Endothelial cell (in vitro differentiated cells): ENCODE measurements at regions not wholly inside any gene's neighbourhood (a gene's known extent, or its start where the extent isn't known, plus 50 kb on each side); places are given as distances from the start of the nearest gene placed in this dataset.

ENCODE experiments used
- DNase-seq: peaks from one replicate; pipeline ENCODE4 v3.0.0; 2021; ENCODE audit warnings: low spot score
- H3K27ac Mint-ChIP-seq: one replicate; pipeline ENCODE4 v1.8.0; 2021; ENCODE audit warnings: mixed read lengths, inconsistent platforms; ENCODE audit not compliant: unreplicated experiment
- H3K27me3 Mint-ChIP-seq: one replicate; pipeline ENCODE4 v1.8.0; 2021; ENCODE audit warnings: mild to moderate bottlenecking, moderate library complexity, mixed read lengths, inconsistent platforms; ENCODE audit not compliant: unreplicated experiment
- H3K36me3 Mint-ChIP-seq: one replicate; pipeline ENCODE4 v1.8.0; 2021; ENCODE audit warnings: mild to moderate bottlenecking, low read depth, mixed read lengths, inconsistent platforms; ENCODE audit not compliant: unreplicated experiment
- H3K4me1 Mint-ChIP-seq: one replicate; pipeline ENCODE4 v1.8.0; 2021; ENCODE audit warnings: mild to moderate bottlenecking, mixed read lengths, inconsistent platforms; ENCODE audit not compliant: unreplicated experiment
- H3K4me3 Mint-ChIP-seq: one replicate; pipeline ENCODE4 v1.8.0; 2021; ENCODE audit warnings: mild to moderate bottlenecking, mixed read lengths, inconsistent platforms; ENCODE audit not compliant: unreplicated experiment
- H3K9me3 Mint-ChIP-seq: one replicate; pipeline ENCODE4 v1.8.0; 2021; ENCODE audit warnings: mixed read lengths, inconsistent platforms; ENCODE audit not compliant: unreplicated experiment
- TF ChIP-seq, protein P1 (sequence below): fragments of 200-600 bp; sonication (generic); IDR thresholded peaks from one replicate; pipeline ENCODE4 v1.5.0; 2021; ENCODE audit warnings: antibody characterized with exemption; ENCODE audit not compliant: unreplicated experiment

DNA sequence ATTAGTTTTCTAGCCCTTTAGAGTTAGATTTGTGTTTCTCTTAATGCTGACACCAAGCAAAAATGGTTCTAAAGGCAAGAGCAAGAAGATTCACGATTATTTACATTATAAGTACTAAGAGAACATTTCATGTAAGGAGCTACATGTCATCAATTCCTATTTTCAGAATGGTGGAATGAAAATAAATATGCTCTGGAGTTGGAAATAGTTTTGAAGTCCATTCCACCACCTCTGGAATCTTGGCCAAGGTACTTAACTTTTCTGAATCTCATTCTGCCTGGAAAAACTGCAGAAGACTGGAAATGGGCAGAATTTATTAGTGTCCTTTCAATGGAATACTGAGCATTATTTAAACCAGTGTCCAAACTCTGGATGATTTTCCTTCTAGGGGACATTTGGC is 125.1 kb upstream of the RAB11FIP2 start:
- Mint-ChIP-seq H3K9me3 (no peaks in the 10 kb centered on the region), H3K36me3 (no peaks in the 10 kb centered on the region), H3K27ac (no peak overlapping the region), H3K27me3 (no peaks in the 10 kb centered on the region), H3K4me3 (no peak overlapping the region), H3K4me1 (no peaks in the 10 kb centered on the region)
- TF ChIP-seq, protein P1, sequence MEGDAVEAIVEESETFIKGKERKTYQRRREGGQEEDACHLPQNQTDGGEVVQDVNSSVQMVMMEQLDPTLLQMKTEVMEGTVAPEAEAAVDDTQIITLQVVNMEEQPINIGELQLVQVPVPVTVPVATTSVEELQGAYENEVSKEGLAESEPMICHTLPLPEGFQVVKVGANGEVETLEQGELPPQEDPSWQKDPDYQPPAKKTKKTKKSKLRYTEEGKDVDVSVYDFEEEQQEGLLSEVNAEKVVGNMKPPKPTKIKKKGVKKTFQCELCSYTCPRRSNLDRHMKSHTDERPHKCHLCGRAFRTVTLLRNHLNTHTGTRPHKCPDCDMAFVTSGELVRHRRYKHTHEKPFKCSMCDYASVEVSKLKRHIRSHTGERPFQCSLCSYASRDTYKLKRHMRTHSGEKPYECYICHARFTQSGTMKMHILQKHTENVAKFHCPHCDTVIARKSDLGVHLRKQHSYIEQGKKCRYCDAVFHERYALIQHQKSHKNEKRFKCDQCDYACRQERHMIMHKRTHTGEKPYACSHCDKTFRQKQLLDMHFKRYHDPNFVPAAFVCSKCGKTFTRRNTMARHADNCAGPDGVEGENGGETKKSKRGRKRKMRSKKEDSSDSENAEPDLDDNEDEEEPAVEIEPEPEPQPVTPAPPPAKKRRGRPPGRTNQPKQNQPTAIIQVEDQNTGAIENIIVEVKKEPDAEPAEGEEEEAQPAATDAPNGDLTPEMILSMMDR: no peak
- DNase-seq: no peak

DNA sequence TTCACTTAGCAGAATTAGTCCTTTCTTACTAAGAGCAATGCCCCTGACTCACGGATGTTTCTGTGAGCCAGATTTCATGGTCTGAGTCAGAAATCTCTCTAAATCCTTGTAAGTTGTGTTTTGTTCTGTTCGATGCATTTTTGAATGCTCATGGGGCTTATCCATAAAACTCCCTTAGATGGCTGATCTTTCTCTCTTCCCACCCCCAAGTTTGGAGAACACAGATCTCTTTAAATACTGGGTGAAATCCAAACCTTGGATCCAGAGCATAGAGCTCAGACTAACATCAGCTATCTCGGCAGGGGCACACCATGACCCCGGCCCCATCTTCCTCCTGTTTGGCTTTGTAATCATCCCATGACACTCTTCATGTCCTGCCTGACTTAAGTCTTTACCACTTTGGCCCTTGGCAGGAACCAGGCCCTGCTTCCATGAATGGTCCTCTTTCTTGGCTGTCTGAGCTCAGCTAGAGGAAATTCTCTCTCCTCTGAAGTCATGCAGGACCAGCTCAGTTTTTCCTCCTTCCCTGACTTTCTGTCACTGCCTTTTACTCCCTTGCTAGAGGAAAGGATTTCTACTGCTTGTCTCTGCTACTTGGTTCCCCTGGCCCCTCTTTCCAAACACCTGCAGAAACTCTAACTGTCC is 120.4 kb upstream of the RAB11FIP2 start:
- DNase-seq: no peak
- Mint-ChIP-seq H3K9me3 (no peaks in the 10 kb centered on the region), H3K27me3 (no peaks in the 10 kb centered on the region), H3K4me1 (no peaks in the 10 kb centered on the region), H3K36me3 (no peaks in the 10 kb centered on the region), H3K4me3 (no peak overlapping the region), H3K27ac (no peak overlapping the region)
- TF ChIP-seq, protein P1: no peak

DNA sequence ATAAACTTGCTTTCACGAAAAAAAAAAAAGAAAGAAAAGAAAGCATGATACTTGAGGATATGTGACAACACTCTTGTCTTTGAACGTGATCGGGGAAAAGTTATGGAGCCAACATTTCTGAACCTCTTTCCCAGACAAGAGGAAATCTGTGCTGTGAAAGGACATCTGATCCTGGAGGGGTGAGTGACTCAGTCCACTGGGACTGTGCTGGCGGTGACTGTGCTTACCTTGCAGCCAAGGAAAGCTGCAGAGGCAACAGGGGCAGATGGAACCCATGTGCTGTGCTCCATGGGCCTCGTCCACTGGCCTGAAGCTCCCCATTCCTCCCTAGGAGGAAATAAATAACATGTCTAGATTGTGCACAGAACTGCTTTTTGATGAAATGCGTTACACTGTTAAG is 116.5 kb upstream of the RAB11FIP2 start:
- no peak overlapping the region for H3K27ac Mint-ChIP-seq
- no peaks in the 10 kb centered on the region for H3K27me3 Mint-ChIP-seq
- no peaks in the 10 kb centered on the region for H3K4me1 Mint-ChIP-seq
- no peaks in the 10 kb centered on the region for H3K36me3 Mint-ChIP-seq
- DNase-seq: no peak
- no peak overlapping the region for H3K4me3 Mint-ChIP-seq
- TF ChIP-seq, protein P1: no peak
- H3K9me3 Mint-ChIP-seq: no peaks in the 10 kb centered on the region

DNA sequence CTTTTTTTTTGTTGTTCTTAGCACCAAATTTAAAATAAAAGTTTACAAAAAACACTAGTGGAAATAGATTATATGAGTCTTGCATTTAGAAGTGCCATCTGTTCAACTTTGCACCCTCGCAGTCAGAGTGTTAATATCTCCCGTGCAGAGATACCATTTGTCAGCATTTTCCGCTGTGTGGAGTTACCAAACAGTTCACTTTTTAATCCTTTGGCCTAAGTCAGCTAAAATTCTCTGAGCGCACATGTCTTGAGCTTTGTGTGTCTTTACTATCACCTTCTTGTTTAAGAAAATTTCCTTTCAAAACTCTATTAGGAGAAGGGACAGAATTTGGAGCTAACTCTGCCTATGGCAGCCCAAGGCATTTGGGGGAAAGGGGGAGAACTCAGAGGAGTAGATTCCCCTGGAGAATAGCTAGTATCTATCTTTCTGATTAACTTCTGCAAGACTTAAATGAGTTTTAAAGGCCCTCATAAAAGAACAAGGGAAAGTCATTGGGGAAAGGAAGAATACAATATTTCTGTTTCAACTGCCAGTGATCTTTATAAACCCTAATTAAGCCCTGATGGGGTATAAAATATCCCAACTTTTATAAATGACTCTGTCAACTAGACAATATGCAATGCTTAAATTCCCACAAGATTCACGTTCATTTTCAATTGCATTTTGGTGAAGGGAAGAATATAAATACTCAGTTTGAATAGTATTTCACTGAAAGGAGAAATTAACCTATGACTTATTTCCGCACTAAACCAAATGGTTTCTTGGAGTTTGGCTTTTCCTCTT is 114.9 kb upstream of the RAB11FIP2 start:
- TF ChIP-seq, protein P1: no peak
- Mint-ChIP-seq H3K4me1 (no peaks in the 10 kb centered on the region), H3K4me3 (no peak overlapping the region), H3K27me3 (no peaks in the 10 kb centered on the region), H3K9me3 (no peaks in the 10 kb centered on the region), H3K36me3 (no peaks in the 10 kb centered on the region), H3K27ac (no peak overlapping the region)
- no peak for DNase-seq

DNA sequence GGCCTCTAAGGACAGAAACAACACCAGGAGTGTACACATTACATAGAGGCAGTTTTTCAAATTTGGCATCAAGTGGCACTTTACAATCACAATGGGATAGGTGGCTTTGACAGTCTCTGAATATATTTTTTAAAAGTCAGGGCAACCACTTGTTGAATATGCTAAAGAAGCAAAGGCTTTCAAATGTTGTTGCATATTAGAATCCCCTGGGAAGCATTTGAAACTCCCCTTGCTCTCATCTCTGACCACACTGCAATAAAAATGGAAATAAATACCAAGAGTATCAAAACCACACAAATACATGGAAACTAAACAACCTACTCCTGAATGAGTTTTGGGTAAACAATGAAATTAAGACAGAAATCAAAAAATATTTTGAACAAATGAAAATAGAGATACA is 106.5 kb upstream of the RAB11FIP2 start:
- H3K4me3 Mint-ChIP-seq: no peak overlapping the region
- H3K27me3 Mint-ChIP-seq: no peaks in the 10 kb centered on the region
- DNase-seq: no peak
- no peaks in the 10 kb centered on the region for H3K36me3 Mint-ChIP-seq
- H3K27ac Mint-ChIP-seq: no peak overlapping the region
- TF ChIP-seq, protein P1: no peak
- H3K9me3 Mint-ChIP-seq: no peaks in the 10 kb centered on the region
- H3K4me1 Mint-ChIP-seq: no peaks in the 10 kb centered on the region
